Tibial nerve (tissue), 4 donors: ENCODE measurements at regions not wholly inside any gene's neighbourhood (a gene's known extent, or its start where the extent isn't known, plus 50 kb on each side); places are given as distances from the start of the nearest gene placed in this dataset.

Experiments used
- CTCF ChIP-seq, 5 experiments: fragments of 200-600 bp in 3 of 5; fragments of 450-650 bp in 2 of 5; sonication (generic) in 3 of 5; IDR thresholded peaks; one replicate each; pipeline ENCODE4 v1.5.1; 2016 to 2019; ENCODE audit warnings: antibody characterized with exemption in 5 of 5, mild to moderate bottlenecking in 3 of 5, moderate library complexity in 2 of 5
- EP300 ChIP-seq, 2 donors: sonication (generic); formaldehyde crosslinking; IDR thresholded peaks; one replicate each; pipeline ENCODE4 v1.6.1; 2017; ENCODE audit warnings: antibody characterized with exemption in 2 of 2, mild to moderate bottlenecking in 1 of 2

GRCh38 chr7:13496976-13497375, 492.5 kb downstream of the ETV1 start:
- no peak for TF ChIP-seq EP300 (IDR thresholded peaks at IDR 0.05)
- no peak for TF ChIP-seq CTCF (IDR thresholded peaks at IDR 0.05)
